ENCODE measurements at regions not wholly inside any gene's neighbourhood (a gene's known extent, or its start where the extent isn't known, plus 50 kb on each side); places are given as distances from the start of the nearest gene placed in this dataset.

DNA sequence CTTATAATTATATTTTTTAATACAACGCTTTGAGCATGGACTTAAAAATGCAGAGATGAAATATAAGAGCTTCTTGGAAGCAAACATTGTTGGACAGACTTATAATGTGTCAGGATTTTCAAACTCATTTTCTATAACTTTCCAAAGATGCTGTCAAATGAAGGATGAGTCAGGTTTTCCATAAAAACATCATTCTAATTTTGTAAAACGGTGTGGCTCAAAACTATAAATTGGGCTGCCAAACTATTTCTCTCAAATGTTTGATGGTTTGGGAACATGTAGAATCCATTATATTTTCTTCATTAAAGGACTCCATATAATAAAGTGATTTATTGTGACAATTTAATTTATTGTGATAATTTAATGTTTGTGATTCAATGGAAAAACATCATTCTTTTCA is 511.2 kb downstream of the USP25 start:
- no peak for DNase-seq

DNA sequence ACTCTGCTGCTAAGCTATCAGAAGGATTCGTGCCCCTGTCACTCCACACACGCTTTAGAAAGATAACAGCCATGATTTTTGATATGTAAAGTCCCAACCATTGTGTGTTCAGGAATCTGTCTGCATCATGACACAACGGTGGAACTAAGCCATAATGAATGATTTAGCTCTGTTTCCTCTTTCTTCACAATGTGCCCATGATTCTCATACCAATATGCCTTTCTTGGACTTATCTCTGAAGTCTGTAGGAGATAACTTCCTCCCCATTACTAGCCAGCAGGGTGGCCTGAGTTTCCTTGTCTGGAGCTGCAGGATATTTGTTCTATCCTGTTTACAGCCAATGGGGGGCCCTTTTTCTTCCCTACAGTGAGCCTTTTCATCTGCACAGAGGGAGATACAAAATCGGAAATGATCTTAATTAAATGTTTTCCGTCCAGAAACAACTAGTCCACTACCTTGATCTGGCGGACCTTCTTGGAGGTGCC is 511.7 kb downstream of the USP25 start:
- DNase-seq = no peak

DNA sequence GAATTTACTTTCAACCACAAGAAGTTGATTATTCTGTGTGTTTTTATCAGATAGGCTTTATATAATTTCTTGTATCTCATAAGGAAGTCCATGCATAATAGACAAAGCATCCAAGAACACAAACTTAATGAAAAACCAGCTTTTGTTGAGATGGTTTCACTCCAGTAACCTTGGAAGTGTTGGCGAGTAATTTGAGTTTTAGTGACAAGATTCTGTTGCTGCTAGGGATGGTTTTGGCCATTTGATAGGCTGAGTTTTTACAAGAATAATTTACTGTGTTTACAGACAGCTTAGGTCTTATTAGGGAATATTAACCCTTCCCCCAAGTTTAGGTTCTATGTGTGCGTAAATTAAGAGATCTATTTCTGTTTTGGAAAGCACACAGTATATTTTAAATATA is 513.6 kb downstream of the USP25 start:
- DNase-seq = no peak

DNA sequence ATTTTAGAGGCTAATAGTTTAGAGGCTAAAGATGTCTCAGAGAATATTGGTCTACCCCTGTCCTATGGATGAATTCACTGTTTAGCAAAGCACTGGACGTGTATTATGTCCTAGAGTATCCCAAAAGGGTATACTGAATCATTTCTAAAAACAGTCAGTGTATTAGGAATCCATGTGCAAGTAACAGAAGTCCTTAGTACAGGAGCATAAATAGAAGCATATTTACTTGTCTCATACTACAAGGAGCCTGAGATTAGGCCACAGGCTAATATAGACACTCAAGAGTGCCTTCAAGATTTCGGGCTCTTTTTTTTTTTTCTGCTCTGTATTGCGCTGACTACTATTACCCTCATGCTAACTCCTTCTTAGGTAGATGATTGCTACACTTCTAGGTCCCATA is 518.9 kb downstream of the USP25 start:
- no peak for DNase-seq

DNA sequence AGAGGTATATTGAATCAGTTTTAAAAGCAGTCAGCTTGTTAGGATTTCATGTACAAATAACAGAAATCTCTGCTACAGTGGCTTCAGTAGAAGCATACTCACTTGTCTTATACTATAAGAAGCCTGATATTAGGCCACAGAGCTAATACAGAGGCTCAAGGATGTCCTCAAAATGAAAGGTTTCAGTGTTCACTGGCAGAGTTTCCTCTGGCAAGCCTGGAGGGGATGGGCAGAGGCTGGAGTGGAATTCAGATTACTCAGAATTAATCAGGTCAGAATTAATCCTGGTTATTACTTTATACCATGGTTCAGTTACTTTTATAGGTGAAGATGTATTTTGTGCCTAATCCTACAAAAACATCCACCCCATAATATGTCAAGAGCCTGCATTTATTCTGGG is 520.5 kb downstream of the USP25 start:
- no peak for DNase-seq

DNA sequence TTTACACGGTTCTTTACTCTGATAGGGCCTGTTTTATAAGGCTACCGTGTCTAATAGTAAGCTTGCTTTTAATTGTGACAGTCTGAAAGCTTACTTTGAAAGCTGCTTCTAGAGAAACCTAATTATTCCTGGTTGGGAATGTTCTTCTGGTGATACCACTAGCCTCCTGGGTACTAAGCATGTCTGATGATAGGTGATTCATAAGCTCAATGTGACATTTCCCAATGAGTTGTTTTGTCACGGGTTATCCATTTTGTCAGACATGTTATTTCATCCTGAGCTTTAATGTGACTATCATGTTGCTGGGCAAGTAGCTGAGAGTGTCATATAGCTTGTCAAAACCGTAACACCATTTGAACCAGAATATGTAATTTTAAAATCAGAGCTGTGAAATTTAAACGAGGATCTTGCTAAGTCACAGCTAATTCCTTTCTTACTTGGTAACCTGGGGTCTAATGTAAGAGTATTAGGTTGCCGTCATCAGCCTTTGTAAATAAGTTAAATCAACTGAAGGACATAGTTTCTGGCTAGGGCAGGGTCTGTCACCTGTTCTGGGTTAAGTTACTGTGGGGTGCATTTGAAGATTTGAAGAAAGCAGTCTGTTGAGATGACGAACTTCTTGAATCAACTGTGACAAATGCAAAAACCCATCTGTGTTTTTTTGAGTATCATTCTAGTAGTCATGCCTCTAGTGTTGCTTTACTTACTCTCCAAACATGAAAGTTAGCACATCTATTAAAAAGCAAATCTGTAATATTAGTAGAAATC is 529.2 kb downstream of the USP25 start:
- DNase-seq = no peak

DNA sequence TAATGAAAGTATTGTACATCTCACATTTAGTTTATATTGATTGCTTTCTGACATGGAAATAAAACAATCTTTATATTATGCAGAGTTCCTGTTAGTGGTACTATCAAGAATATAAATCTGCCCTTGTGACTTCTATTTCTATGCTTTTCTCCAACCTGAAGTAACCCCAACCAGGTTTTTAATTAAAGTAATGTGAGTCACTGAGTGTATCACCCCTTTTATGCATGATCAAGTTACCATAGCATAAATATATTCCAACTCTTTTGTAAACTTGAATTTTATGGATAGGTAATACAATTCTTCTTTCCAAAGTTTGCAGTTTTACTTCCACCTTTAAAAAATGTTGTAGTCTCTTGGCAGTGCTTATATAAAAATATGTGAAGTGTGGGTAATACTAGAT is 532.3 kb downstream of the USP25 start:
- no peak for DNase-seq

DNA sequence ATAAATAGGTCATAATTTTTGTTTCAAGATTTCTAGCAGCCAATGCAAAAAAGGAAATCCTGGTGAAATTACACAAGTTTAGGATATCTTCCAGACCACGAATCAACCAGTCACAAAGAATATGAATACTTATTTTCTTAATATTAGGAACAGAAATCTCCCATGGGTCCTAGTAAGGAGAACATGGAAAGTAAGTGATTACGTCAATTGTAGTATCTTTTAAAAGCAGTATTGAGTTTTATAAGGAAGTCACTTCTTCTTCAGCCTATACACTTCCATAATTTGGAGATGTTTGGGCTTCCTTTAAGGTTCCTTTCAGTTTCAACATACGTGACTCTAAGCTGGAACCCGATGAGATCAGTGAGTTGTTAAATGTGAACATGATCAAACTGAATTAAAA is 534.5 kb downstream of the USP25 start:
- no peak for DNase-seq

DNA sequence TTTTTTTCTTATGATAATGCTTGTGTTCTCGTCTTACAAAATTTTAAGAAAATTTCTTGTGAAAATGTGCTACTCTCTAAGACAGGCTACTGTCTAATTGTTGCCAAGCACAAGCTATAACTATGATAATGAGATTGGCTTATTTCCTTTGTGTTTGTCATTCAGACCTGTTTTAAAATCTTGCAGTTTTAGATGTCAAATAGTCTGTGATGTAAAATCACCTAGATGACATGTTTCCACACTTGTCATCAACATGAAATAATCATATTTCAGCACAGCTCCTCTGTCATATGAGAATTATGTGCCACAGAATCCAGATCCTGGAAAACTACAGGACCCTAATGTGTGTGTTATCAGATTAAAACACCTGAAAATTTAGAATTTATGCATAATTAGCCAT is 539.7 kb downstream of the USP25 start:
- no peak for DNase-seq

DNA sequence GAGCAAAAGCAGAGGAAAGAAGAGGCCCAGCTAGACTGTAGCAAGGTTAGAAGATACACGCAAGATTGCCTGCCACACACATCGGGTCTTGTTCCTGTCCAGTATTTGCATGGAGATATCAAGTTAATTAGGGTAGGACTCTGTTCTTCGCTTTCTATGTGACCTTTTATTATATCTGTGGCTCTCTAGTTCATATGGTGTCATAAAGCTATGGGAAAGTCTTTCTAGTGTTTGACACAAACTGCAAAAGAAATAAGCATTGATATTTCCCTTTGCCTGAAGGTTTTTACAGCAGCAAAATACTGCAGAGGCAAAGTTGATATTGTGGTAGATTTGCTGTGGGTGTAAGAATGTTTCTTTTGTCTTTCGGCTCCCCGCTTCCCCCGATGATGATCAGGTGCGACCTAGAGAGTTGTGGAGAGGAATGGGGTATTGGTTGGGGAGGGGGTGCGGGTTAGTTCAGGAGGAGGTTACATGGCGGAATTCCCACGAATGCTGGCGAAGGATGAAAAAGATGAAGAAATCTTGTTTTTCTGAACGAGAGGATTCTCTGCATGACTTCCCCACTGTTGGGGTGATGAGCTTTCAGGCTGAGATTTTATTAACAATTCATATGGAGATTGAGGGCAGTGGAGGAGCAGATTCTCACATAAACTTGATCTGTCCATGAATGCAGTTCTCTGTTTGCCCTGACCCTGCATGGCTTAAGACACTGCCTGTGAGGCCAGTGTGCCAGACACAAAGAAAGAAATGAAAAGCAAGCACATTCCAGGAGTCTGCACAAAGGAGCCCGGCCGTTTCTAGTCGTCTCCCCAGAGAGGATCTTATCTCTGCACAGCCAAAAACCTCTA is 550.2 kb downstream of the USP25 start:
- DNase-seq = no peak

DNA sequence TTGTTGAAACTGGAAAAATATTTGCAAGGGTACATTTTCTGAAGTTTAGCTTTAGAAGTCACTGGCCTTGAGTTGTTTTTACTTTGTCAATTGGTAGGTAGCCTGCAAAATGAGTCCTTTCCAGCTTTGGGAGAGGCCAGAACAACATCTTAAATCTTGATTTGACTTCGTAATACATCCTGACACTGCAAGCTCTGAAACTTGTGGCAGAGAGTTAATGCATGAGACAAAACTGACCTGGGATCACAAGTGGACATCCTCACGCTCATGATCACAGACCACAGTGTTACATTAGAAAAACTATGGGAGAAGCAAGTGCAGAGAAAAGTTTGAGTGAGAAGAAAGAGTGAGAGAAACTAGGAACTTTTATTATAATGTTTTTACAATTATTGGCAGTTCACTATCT is 550.9 kb downstream of the USP25 start:
- no peak for DNase-seq

DNA sequence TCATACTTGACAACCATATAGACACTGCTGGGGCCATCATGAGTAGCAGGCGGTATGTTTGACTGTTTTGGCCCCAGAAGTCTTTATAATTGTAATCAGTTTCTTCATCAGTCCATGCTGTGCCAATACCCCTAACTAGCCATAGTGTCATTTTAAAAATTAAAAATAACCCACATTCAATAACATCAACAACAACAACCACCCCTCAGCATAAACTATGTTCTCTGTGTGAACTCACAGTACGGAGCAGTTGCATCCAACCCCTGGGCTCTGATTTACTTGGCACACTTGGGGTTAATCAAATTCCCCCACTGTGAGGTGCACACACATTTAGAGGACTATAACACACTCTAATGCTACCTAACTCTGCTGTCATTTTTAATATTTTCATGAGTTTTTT is 553.7 kb downstream of the USP25 start:
- no peak for DNase-seq

DNA sequence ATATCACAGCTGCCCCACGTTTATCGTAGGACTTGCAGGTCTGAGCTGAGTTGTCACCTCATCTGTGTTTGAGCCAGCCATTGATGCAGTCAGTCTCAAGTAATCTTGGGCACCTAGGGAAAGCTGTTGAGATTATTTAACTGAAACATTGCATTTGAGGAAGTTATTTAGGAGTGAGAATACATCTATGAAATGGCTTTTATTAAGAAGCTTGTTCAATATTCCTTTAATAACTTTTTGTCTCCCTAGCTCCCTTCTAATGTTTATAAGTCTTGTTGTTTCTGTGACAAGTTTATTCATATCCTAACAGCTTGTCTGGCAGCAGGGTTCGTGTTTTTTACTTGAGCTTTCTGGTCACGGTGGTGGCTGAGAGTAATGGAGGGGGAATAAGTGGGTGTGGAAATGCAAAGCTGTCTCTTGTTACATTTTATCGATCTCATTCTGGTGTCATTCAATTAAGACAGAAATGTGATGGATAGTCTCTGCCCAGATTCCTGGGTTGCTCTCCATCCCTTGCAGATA is 555.9 kb downstream of the USP25 start:
- DNase-seq = no peak

DNA sequence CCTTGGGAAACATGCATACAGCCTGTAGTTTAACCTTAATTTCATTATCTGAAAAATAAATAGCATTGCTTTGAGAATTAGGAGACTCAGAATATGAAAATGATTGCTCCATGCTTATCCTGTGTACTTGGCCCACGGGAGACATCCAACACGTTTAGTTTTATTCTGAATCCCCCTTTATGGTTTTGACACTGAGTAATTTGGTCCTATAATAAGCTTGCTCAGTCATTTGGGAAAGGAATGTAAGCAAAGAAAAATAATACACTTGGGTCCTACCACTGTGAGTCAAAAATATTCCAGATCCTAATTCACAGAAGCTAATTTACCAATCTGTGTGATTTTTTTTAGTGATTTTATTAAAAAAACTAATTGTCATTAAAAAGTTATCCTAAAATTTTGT is 557.3 kb downstream of the USP25 start:
- no peak for DNase-seq

DNA sequence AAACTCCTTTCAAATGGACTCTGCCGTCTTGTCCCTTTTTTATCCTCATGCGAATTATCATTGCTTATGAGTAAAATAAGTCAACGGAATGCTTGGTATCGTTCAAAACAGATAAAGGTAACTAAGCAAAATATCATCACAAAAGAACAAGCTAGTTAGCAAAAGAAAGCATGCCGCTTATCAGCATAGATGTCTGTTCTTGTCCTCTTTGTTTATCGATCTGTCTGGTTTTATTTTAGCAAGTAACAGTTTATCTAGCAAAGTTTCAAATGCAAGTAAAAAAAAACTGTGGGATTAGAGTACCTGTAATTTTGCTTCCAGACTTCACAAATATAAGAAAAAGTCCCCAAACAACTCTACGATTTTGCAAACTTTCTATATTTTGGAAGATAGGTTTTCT is 561.5 kb downstream of the USP25 start:
- DNase-seq = no peak

DNA sequence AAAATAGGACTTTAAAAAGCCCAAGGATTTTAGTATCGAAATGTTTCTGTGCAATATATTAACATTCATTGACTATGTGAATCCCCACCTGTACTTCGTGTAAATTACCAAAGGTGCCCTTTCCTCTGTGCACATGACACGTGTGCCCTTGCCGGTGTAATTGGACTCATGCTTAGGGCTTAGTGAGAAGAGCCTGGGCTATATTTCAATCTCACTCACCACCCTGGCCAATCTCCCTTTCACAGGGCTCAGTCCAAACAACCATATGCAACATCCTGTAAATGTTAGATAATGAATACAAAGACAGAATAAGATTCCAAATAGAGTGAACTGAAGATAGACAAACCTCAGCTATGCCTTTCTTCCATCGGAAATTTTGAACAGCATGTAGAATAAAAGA is 564.3 kb downstream of the USP25 start:
- no peak for DNase-seq

DNA sequence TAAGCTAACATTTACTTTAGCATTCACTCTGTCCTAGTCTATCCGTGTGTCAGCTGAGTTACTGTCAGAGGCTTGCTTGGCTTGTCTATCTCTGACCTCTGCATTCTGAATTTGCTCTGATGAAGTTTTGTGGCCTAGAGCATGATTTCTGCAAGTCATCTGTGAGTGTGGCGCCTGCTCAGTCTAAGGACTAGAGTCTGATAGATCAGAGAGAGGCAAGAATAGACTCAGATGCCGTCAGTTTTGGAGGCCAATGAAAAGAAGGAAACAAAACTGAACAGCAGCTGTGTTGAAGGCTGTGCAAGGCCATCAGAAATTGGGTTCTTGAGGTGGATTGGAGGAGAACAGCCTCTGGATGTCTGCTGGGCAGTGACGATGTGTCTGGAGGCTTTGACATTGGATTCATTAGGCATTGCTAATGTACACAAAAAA is 573.1 kb downstream of the USP25 start:
- DNase-seq = no peak

DNA sequence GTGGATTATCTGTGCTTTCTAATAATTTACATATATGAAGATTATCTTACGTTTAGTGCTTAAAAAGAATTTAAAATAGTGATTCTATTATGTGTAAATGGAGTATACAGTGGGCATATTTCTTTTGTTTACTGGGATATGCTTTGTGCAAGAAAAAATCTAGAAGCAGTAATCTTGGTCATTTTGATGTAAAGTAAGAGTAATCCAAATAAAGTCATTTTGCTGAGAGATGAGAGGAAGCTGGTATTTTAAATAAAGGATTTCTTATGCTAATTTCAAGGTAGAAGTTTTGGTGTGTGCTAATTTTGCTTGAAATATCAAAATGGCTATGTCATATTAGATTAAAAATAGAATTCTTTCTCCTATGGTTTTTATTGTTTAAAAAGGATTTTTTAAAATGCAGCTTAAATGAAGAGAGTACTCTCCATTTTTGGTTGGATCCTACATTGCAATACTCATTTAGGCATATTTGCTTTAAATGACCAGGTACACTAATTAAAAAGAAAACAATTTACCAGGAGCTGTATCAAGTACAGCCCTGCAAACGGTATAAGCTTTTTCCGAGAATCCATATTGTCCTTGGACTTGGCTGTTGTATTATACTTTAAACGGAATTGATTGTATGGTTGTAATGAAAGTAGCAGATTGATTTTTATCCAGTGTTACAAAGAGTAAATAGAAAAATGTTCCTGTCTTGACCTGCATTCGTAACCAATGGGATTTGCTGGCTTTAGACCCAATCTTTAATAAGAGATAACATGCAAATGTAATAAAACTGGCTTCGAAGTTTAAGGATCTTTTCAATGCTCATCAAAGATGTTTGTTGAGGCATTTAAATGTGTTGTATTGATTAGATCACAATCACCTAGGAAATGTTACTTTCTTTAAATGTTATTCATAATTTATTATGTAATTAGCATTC is 574.7 kb downstream of the USP25 start:
- no peak for DNase-seq

DNA sequence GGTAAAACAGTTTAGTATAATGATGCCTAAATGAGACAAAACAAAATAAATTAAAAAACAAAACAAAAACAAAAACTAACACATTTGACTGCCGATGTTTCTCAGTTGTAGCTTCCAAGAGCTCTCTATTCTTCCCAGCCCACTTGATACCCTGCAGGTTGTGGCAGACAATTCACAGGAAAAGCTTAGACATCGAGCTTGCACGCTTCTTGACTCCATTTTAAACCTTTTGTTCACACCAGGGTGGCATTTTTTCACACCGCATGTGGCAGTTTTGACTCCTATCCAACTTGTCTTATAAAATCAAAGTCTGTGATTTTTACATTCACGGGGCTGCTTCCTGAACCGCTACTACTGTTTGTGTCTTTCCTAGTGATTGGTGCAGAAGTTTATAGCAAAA is 575.9 kb downstream of the USP25 start:
- DNase-seq = no peak

DNA sequence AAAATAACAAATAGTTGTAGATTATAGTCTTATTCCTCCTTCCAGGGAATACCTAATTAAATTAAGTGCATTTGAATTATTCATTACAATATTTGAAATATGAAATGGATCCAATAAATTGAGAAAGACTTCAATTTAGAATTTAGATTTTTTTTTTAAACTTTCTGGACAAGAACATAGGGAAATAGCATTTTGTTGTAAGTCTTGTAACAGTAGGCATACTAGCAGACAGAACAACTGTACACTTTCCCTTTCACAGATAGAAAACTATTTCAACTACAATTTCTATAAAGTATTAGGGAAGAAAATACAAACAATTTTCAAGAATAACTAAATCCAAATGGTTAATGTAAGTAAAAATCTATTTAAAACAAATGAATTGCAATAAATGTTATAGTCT is 577.5 kb downstream of the USP25 start:
- no peak for DNase-seq

DNA sequence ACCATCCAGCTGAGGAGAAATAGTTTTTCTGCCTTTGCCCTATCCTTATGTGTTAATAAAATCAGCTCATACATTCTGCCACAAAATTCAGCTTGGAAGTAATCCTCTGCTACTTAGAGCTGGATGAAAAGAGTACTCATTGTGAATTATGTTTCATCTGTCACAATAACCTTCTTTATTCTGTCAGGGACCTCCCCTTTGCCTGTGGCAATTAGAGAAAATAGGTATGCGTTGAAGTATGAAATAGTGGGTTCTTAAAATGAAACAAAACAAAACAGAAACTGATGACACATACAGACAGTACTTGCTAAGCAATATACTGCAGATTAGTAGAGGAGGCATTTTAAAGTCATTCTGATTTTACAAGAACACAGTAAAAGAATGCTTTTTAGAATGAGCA is 578.5 kb downstream of the USP25 start:
- no peak for DNase-seq

DNA sequence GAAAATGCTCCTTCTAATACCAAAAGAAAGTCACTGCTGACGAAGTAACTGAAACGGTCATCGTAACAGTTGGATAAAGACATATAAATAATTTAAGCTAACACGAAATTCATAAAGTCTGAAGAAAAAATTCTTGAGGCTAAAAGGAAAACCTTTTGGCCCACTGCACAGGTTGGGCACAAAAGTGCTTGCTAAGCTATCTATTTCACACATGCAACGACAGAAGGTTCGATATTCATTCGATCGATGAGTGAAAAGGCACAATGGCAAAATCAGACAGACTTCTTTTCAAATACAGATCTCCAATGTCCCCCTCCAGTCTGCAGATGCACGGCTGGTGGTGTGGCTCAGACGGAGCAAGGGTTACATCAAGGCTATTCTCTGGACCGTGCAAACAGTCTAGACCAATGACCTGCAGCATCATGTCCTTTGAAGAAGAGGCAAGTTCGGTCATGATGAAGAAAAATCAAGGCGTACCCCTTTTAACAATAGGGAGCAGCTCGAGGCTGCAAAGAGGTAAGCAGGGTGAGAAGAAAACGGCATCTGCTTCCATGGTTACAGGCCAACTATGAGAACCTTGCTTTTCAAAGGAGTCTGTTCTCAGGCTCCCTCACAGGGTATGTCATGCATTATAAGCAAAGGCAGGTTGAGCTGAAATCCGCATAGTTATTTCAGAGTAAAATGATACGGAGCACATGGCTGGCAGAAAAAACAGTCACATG is 579.6 kb downstream of the USP25 start:
- DNase-seq = no peak

All from CD4-positive, alpha-beta T cell treated with Interleukin-21 for 1 hour (primary cell).